GM23338 (cell line): ENCODE measurements at regions not wholly inside any gene's neighbourhood (a gene's known extent, or its start where the extent isn't known, plus 50 kb on each side); places are given as distances from the start of the nearest gene placed in this dataset.

ENCODE experiments used
- ATAC-seq: fragments of 200-7000 bp; cut with Tn5 transposase; 3 replicates; pipeline ENCODE4 v1.9.1; 2020
- DNase-seq: peaks from one replicate; pipeline ENCODE4 v3.0.0-alpha.2; 2015; ENCODE audit warnings: low spot score
- H2AFZ ChIP-seq: fragments of 200-600 bp; sonication (generic); 2 replicates; pipeline ENCODE4 v1.8.0; 2016; ENCODE audit warnings: antibody characterized with exemption, mild to moderate bottlenecking, moderate library complexity
- H3F3A ChIP-seq: fragments of 200-600 bp; sonication (generic); replicated peaks from 2 replicates; pipeline ENCODE4 v1.8.0; 2017; ENCODE audit warnings: antibody characterized with exemption, mixed run types, low read depth
- H3K27ac ChIP-seq: fragments of 200-600 bp; sonication (generic); 2 replicates; pipeline ENCODE4 v1.6.1; 2016; ENCODE audit warnings: low read depth
- H3K27me3 ChIP-seq: fragments of 200-600 bp; sonication (generic); 2 replicates; pipeline ENCODE4 v1.8.0; 2016; ENCODE audit warnings: mild to moderate bottlenecking, mixed run types, moderate library complexity; ENCODE audit not compliant: insufficient read depth
- H3K36me3 ChIP-seq: fragments of 200-600 bp; sonication (generic); 2 replicates; pipeline ENCODE4 v1.8.0; 2016; ENCODE audit warnings: mild to moderate bottlenecking; ENCODE audit not compliant: insufficient read depth
- H3K4me1 ChIP-seq: fragments of 200-600 bp; sonication (generic); 2 replicates; pipeline ENCODE4 v1.8.0; 2016; ENCODE audit warnings: mild to moderate bottlenecking, moderate library complexity; ENCODE audit not compliant: insufficient read depth
- H3K4me2 ChIP-seq: fragments of 200-600 bp; sonication (generic); 2 replicates; pipeline ENCODE4 v1.7.1; 2017; ENCODE audit warnings: mixed run types
- H3K4me3 ChIP-seq: fragments of 200-600 bp; sonication (generic); 2 replicates; pipeline ENCODE4 v1.6.1; 2016; ENCODE audit warnings: mixed run types
- H3K79me2 ChIP-seq: fragments of 200-600 bp; sonication (generic); replicated peaks from 2 replicates; pipeline ENCODE4 v1.8.0; 2017; ENCODE audit warnings: mild to moderate bottlenecking; ENCODE audit not compliant: insufficient read depth
- H3K9me2 ChIP-seq: fragments of 200-600 bp; sonication (generic); 2 replicates; pipeline ENCODE4 v1.8.0; 2017; ENCODE audit not compliant: insufficient read depth
- H4K20me1 ChIP-seq: fragments of 200-600 bp; sonication (generic); replicated peaks from 2 replicates; pipeline ENCODE4 v1.8.0; 2017; ENCODE audit warnings: mild to moderate bottlenecking; ENCODE audit not compliant: insufficient read depth
- H3K27ac Mint-ChIP-seq: 2 replicates; pipeline ENCODE4 v1.8.0; 2020; ENCODE audit warnings: inconsistent platforms, mild to moderate bottlenecking, moderate library complexity, mixed read lengths
- H3K27me3 Mint-ChIP-seq: 3 replicates; pipeline ENCODE4 v1.8.0; 2022; ENCODE audit warnings: low read depth, mild to moderate bottlenecking, moderate library complexity, mixed read lengths, inconsistent platforms; ENCODE audit not compliant: insufficient read depth, poor library complexity
- H3K36me3 Mint-ChIP-seq: 3 replicates; pipeline ENCODE4 v1.8.0; 2021; ENCODE audit warnings: low read depth, mild to moderate bottlenecking, inconsistent platforms, moderate library complexity, mixed read lengths
- H3K4me1 Mint-ChIP-seq: 3 replicates; pipeline ENCODE4 v1.8.0; 2020; ENCODE audit warnings: mild to moderate bottlenecking, inconsistent platforms, mixed read lengths
- H3K4me3 Mint-ChIP-seq: 3 replicates; pipeline ENCODE4 v1.8.0; 2021; ENCODE audit warnings: moderate library complexity, mild to moderate bottlenecking, inconsistent platforms, mixed read lengths
- H3K9me3 Mint-ChIP-seq: 3 replicates; pipeline ENCODE4 v1.8.0; 2020; ENCODE audit warnings: moderate library complexity, mild to moderate bottlenecking, inconsistent platforms, mixed read lengths
- JUNB ChIP-seq: IDR thresholded peaks from one replicate; pipeline ENCODE4 v1.6.1; 2016; ENCODE audit warnings: antibody characterized with exemption; ENCODE audit not compliant: unreplicated experiment
- NANOG ChIP-seq: IDR thresholded peaks from 2 replicates; pipeline ENCODE4 v1.6.1; 2016; ENCODE audit warnings: antibody characterized with exemption, borderline replicate concordance
- POLR2AphosphoS5 ChIP-seq: IDR thresholded peaks from 2 replicates; pipeline ENCODE4 v1.6.1; 2016; ENCODE audit warnings: antibody characterized with exemption, low read depth
- STAT1 ChIP-seq: IDR thresholded peaks from one replicate; pipeline ENCODE4 v1.6.1; 2016; ENCODE audit warnings: antibody characterized with exemption; ENCODE audit not compliant: unreplicated experiment
- ZNF114 ChIP-seq: fragments of 250-450 bp; sonication (Bioruptor Pico); IDR thresholded peaks from 2 replicates; pipeline ENCODE4 v1.5.0; 2020; ENCODE audit warnings: mild to moderate bottlenecking, moderate library complexity
- TF ChIP-seq, protein P1 (sequence below), 2 experiments: fragments of 200-600 bp in 1 of 2; sonication (generic) in 1 of 2; conservative IDR thresholded peaks; 2 replicates each; pipeline versions ENCODE4 v1.5.1 to v1.6.1; 2016 to 2017; ENCODE audit warnings: antibody characterized with exemption in 2 of 2, low read depth in 2 of 2, mild to moderate bottlenecking in 2 of 2, moderate library complexity in 1 of 2
- TF ChIP-seq, protein P2 (sequence below): IDR thresholded peaks from one replicate; pipeline ENCODE4 v1.6.1; 2018; ENCODE audit warnings: antibody characterized with exemption; ENCODE audit not compliant: unreplicated experiment
- TF ChIP-seq, protein P3 (sequence below): fragments of 250-450 bp; sonication (Bioruptor Pico); IDR thresholded peaks from 2 replicates; pipeline ENCODE4 v1.5.0; 2020; ENCODE audit warnings: mild to moderate bottlenecking, moderate library complexity

DNA sequence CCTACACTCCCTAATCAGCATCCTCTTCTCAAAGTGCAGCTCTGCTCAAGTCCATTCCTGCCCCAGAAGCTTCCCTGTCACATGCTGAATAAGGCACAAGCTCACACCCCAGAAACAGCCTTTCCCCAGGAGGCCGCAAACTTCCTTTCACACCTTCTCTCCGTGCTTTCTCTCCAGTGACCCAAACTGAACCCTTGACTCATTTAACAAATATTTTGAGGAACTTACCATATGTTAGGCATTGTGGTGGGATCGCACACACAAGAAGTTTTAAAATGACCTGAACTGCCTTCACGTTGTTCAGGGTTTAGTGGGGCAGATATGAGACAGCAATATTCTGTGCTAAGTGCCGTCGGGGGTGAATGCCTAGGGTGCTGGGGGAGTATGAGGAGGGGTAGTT lies 161.3 kb downstream of the INSIG2 start:
- Mint-ChIP-seq H3K27ac (no peak overlapping the region), H3K4me1 (peaks cover 4% of the 10 kb centered on the region), H3K27me3 (peaks cover 2% of the 10 kb centered on the region), H3K9me3 (no peaks in the 10 kb centered on the region; the same call in 2 of the 3 replicates), H3K4me3 (no peak overlapping the region), H3K36me3 (no peaks in the 10 kb centered on the region)
- Histone ChIP-seq H3F3A (no peaks in the 10 kb centered on the region), H3K27ac (no peak overlapping the region), H3K36me3 (no peaks in the 10 kb centered on the region), H3K27me3 (no peaks in the 10 kb centered on the region), H3K4me2 (no peak overlapping the region), H3K9me2 (0 out of 2 replicates have a peak, but pooled peaks cover 9% of the 10 kb centered on the region), H3K79me2 (no peaks in the 10 kb centered on the region), H3K4me3 (no peak overlapping the region), H3K4me1 (peaks cover 2% of the 10 kb centered on the region; the same call in 1 of the 2 replicates), H2AFZ (no peak overlapping the region), H4K20me1 (no peaks in the 10 kb centered on the region)
- peak; percentile 12 for DNase-seq
- TF ChIP-seq STAT1 (no peak), ZNF114 (CRISPR knock-in tag) (no peak), JUNB (no peak), POLR2AphosphoS5 (no peak), NANOG (no peak)
- TF ChIP-seq, protein P1, sequence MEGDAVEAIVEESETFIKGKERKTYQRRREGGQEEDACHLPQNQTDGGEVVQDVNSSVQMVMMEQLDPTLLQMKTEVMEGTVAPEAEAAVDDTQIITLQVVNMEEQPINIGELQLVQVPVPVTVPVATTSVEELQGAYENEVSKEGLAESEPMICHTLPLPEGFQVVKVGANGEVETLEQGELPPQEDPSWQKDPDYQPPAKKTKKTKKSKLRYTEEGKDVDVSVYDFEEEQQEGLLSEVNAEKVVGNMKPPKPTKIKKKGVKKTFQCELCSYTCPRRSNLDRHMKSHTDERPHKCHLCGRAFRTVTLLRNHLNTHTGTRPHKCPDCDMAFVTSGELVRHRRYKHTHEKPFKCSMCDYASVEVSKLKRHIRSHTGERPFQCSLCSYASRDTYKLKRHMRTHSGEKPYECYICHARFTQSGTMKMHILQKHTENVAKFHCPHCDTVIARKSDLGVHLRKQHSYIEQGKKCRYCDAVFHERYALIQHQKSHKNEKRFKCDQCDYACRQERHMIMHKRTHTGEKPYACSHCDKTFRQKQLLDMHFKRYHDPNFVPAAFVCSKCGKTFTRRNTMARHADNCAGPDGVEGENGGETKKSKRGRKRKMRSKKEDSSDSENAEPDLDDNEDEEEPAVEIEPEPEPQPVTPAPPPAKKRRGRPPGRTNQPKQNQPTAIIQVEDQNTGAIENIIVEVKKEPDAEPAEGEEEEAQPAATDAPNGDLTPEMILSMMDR (conservative IDR thresholded peaks at IDR 0.05; ENCODE audit: low read depth in 2 of 2) = no peak
- TF ChIP-seq, protein P2, sequence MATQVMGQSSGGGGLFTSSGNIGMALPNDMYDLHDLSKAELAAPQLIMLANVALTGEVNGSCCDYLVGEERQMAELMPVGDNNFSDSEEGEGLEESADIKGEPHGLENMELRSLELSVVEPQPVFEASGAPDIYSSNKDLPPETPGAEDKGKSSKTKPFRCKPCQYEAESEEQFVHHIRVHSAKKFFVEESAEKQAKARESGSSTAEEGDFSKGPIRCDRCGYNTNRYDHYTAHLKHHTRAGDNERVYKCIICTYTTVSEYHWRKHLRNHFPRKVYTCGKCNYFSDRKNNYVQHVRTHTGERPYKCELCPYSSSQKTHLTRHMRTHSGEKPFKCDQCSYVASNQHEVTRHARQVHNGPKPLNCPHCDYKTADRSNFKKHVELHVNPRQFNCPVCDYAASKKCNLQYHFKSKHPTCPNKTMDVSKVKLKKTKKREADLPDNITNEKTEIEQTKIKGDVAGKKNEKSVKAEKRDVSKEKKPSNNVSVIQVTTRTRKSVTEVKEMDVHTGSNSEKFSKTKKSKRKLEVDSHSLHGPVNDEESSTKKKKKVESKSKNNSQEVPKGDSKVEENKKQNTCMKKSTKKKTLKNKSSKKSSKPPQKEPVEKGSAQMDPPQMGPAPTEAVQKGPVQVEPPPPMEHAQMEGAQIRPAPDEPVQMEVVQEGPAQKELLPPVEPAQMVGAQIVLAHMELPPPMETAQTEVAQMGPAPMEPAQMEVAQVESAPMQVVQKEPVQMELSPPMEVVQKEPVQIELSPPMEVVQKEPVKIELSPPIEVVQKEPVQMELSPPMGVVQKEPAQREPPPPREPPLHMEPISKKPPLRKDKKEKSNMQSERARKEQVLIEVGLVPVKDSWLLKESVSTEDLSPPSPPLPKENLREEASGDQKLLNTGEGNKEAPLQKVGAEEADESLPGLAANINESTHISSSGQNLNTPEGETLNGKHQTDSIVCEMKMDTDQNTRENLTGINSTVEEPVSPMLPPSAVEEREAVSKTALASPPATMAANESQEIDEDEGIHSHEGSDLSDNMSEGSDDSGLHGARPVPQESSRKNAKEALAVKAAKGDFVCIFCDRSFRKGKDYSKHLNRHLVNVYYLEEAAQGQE = no peak
- TF ChIP-seq, protein P3, sequence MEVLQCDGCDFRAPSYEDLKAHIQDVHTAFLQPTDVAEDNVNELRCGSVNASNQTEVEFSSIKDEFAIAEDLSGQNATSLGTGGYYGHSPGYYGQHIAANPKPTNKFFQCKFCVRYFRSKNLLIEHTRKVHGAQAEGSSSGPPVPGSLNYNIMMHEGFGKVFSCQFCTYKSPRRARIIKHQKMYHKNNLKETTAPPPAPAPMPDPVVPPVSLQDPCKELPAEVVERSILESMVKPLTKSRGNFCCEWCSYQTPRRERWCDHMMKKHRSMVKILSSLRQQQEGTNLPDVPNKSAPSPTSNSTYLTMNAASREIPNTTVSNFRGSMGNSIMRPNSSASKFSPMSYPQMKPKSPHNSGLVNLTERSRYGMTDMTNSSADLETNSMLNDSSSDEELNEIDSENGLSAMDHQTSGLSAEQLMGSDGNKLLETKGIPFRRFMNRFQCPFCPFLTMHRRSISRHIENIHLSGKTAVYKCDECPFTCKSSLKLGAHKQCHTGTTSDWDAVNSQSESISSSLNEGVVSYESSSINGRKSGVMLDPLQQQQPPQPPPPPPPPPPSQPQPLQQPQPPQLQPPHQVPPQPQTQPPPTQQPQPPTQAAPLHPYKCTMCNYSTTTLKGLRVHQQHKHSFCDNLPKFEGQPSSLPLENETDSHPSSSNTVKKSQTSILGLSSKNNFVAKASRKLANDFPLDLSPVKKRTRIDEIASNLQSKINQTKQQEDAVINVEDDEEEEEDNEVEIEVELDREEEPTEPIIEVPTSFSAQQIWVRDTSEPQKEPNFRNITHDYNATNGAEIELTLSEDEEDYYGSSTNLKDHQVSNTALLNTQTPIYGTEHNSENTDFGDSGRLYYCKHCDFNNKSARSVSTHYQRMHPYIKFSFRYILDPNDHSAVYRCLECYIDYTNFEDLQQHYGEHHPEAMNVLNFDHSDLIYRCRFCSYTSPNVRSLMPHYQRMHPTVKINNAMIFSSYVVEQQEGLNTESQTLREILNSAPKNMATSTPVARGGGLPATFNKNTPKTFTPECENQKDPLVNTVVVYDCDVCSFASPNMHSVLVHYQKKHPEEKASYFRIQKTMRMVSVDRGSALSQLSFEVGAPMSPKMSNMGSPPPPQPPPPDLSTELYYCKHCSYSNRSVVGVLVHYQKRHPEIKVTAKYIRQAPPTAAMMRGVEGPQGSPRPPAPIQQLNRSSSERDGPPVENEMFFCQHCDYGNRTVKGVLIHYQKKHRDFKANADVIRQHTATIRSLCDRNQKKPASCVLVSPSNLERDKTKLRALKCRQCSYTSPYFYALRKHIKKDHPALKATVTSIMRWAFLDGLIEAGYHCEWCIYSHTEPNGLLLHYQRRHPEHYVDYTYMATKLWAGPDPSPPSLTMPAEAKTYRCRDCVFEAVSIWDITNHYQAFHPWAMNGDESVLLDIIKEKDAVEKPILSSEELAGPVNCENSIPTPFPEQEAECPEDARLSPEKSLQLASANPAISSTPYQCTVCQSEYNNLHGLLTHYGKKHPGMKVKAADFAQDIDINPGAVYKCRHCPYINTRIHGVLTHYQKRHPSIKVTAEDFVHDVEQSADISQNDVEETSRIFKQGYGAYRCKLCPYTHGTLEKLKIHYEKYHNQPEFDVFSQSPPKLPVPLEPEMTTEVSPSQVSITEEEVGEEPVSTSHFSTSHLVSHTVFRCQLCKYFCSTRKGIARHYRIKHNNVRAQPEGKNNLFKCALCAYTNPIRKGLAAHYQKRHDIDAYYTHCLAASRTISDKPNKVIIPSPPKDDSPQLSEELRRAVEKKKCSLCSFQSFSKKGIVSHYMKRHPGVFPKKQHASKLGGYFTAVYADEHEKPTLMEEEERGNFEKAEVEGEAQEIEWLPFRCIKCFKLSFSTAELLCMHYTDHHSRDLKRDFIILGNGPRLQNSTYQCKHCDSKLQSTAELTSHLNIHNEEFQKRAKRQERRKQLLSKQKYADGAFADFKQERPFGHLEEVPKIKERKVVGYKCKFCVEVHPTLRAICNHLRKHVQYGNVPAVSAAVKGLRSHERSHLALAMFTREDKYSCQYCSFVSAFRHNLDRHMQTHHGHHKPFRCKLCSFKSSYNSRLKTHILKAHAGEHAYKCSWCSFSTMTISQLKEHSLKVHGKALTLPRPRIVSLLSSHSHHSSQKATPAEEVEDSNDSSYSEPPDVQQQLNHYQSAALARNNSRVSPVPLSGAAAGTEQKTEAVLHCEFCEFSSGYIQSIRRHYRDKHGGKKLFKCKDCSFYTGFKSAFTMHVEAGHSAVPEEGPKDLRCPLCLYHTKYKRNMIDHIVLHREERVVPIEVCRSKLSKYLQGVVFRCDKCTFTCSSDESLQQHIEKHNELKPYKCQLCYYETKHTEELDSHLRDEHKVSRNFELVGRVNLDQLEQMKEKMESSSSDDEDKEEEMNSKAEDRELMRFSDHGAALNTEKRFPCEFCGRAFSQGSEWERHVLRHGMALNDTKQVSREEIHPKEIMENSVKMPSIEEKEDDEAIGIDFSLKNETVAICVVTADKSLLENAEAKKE (CRISPR knock-in tag) = no peak
- no peak for ATAC-seq
